Erythroblast (primary cell): ENCODE measurements at regions not wholly inside any gene's neighbourhood (a gene's known extent, or its start where the extent isn't known, plus 50 kb on each side); places are given as distances from the start of the nearest gene placed in this dataset.
A peak's percentile ranks its signal among the peaks of the same experiment; 100 is the strongest.

Experiments used
- DNase-seq, 2 experiments: peaks; one replicate each; lab custom pipeline; 2025; lab: John Stamatoyannopoulos, UW
- GATA1 ChIP-seq: IDR thresholded peaks from 2 replicates; pipeline ENCODE4 v1.6.1; 2011; ENCODE audit warnings: low read depth, mild to moderate bottlenecking, control low read depth, low read length, moderate library complexity
- POLR2A ChIP-seq: IDR thresholded peaks from 2 replicates; pipeline ENCODE4 v1.6.1; 2011; ENCODE audit warnings: mild to moderate bottlenecking, low read length

- TF ChIP-seq POLR2A (no peak), GATA1 (no peak)
- DNase-seq, result peak in 1 of 2 experiments; percentile 15
Measured at GRCh38 chr9:36772449-36773403, 200.0 kb downstream of the MELK start.

DNA sequence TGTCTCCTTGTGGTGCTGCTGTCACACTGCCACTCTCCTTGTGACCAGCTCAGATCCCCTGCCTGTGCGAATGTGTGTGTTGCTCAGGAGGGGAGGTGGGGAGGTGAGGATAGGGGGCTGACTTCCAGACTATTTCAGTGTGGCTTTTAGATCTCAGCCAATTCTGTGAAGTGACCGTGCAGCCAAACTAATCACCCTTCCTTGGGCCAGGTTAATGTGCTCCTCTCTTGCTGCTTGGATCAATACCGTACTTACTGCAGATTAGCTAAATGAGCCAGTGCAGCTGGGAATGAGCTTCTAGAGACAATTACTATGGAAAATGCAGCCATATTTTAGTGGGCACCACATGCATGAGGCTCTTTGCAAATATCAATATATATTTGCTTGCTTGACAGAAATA is 206.0 kb downstream of the MELK start:
- no peak for TF ChIP-seq POLR2A
- no peak for TF ChIP-seq GATA1
- no peak for DNase-seq

- DNase-seq, result no peak
- TF ChIP-seq GATA1, result no peak
- TF ChIP-seq POLR2A, result no peak
Measured at GRCh38 chr9:36779582-36779981, 206.9 kb downstream of the MELK start.

GRCh38 chr9:36780186-36780585 is 207.5 kb downstream of the MELK start:
- TF ChIP-seq GATA1, result no peak
- TF ChIP-seq POLR2A, result no peak
- DNase-seq, result no peak

DNA sequence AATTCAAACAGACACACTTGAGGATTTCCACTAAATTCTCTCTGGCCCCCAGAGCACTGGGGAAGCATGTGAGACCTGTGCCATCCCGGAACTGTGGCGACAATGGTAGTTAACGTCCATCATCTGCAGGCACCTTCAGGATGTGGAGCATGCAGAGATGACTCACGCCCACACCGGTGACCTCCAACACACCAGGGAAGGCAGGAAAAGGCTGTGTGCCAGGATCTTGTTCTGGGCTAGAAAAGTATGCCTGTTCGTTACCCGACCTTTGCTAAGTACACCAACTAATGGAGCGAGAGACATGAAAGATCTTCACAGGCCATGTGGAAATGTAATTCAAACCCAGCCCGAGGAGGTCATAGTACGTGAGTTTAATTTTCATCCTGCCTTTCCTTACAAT is 208.8 kb downstream of the MELK start:
- DNase-seq, result no peak
- no peak for TF ChIP-seq POLR2A
- TF ChIP-seq GATA1, result no peak
